Mesothelial cell of epicardium (in vitro differentiated cells): ENCODE measurements at regions not wholly inside any gene's neighbourhood (a gene's known extent, or its start where the extent isn't known, plus 50 kb on each side); places are given as distances from the start of the nearest gene placed in this dataset.

Source experiments
- DNase-seq, 2 experiments: peaks; one replicate each; pipeline ENCODE4 v3.0.0; 2021; ENCODE audit warnings: low spot score in 2 of 2; ENCODE audit not compliant: unreplicated experiment in 2 of 2
- H3K27ac Mint-ChIP-seq: 2 replicates; pipeline ENCODE4 v1.8.0; 2021; ENCODE audit warnings: mixed read lengths
- H3K27me3 Mint-ChIP-seq: 2 replicates; pipeline ENCODE4 v1.8.0; 2021; ENCODE audit warnings: low read depth, mixed read lengths
- H3K36me3 Mint-ChIP-seq: 2 replicates; pipeline ENCODE4 v1.8.0; 2021; ENCODE audit warnings: mixed read lengths
- H3K4me1 Mint-ChIP-seq: 2 replicates; pipeline ENCODE4 v1.8.0; 2021; ENCODE audit warnings: mixed read lengths
- H3K4me3 Mint-ChIP-seq: 2 replicates; pipeline ENCODE4 v1.8.0; 2021; ENCODE audit warnings: mild to moderate bottlenecking, moderate library complexity, mixed read lengths
- H3K9me3 Mint-ChIP-seq: 2 replicates; pipeline ENCODE4 v1.8.0; 2021; ENCODE audit warnings: mixed read lengths
- CTCF ChIP-seq: fragments of 200-600 bp; sonication (generic); IDR thresholded peaks from one replicate; pipeline ENCODE4 v1.5.0; 2021; ENCODE audit warnings: antibody characterized with exemption; ENCODE audit not compliant: unreplicated experiment

- H3K27me3 Mint-ChIP-seq, result peaks cover 2% of the 10 kb centered on the region
- no peaks in the 10 kb centered on the region for H3K36me3 Mint-ChIP-seq
- H3K4me3 Mint-ChIP-seq, result no peak overlapping the region
- H3K4me1 Mint-ChIP-seq, result no peaks in the 10 kb centered on the region
- H3K9me3 Mint-ChIP-seq, result no peaks in the 10 kb centered on the region
- DNase-seq, result no peak
- TF ChIP-seq CTCF, result no peak
- no peak overlapping the region for H3K27ac Mint-ChIP-seq
Observed at GRCh38 chr4:29005838-29006237, 1714.3 kb upstream of the PCDH7 start.

GRCh38 chr4:29009908-29010307 lies 1710.3 kb upstream of the PCDH7 start:
- DNase-seq, result no peak
- Mint-ChIP-seq H3K27me3 (no peaks in the 10 kb centered on the region), H3K27ac (no peak overlapping the region), H3K4me1 (no peaks in the 10 kb centered on the region), H3K9me3 (peaks cover 9% of the 10 kb centered on the region), H3K4me3 (no peak overlapping the region), H3K36me3 (no peaks in the 10 kb centered on the region)
- no peak for TF ChIP-seq CTCF

GRCh38 chr4:29013341-29013740 lies 1706.8 kb upstream of the PCDH7 start:
- no peaks in the 10 kb centered on the region for H3K27me3 Mint-ChIP-seq
- no peak for TF ChIP-seq CTCF
- no peaks in the 10 kb centered on the region for H3K4me1 Mint-ChIP-seq
- H3K4me3 Mint-ChIP-seq, result no peak overlapping the region
- no peaks in the 10 kb centered on the region for H3K36me3 Mint-ChIP-seq
- peaks cover 18% of the 10 kb centered on the region for H3K9me3 Mint-ChIP-seq
- no peak overlapping the region for H3K27ac Mint-ChIP-seq
- no peak for DNase-seq

GRCh38 chr4:29014555-29014954 lies 1705.6 kb upstream of the PCDH7 start:
- no peaks in the 10 kb centered on the region for H3K4me1 Mint-ChIP-seq
- no peak for TF ChIP-seq CTCF
- no peak overlapping the region for H3K4me3 Mint-ChIP-seq
- DNase-seq, result no peak
- no peaks in the 10 kb centered on the region for H3K36me3 Mint-ChIP-seq
- no peak overlapping the region for H3K27ac Mint-ChIP-seq
- peaks cover 18% of the 10 kb centered on the region for H3K9me3 Mint-ChIP-seq
- H3K27me3 Mint-ChIP-seq, result no peaks in the 10 kb centered on the region

- no peaks in the 10 kb centered on the region for H3K4me1 Mint-ChIP-seq
- no peak overlapping the region for H3K27ac Mint-ChIP-seq
- H3K27me3 Mint-ChIP-seq, result no peaks in the 10 kb centered on the region
- no peak overlapping the region for H3K4me3 Mint-ChIP-seq
- no peak for DNase-seq
- peaks cover 5% of the 10 kb centered on the region for H3K36me3 Mint-ChIP-seq
- H3K9me3 Mint-ChIP-seq, result peaks cover 25% of the 10 kb centered on the region
- no peak for TF ChIP-seq CTCF
Observed at GRCh38 chr4:29033703-29034102, 1686.5 kb upstream of the PCDH7 start.

GRCh38 chr4:29037501-29037900 lies 1682.7 kb upstream of the PCDH7 start:
- H3K4me3 Mint-ChIP-seq, result no peak overlapping the region
- H3K4me1 Mint-ChIP-seq, result no peaks in the 10 kb centered on the region
- H3K27ac Mint-ChIP-seq, result no peak overlapping the region
- no peaks in the 10 kb centered on the region for H3K27me3 Mint-ChIP-seq
- TF ChIP-seq CTCF, result no peak
- peaks cover 22% of the 10 kb centered on the region for H3K9me3 Mint-ChIP-seq
- peaks cover 5% of the 10 kb centered on the region for H3K36me3 Mint-ChIP-seq
- no peak for DNase-seq
